CD4-positive, alpha-beta T cell treated with Interleukin-6 for 4 hours (primary cell): ENCODE measurements at regions not wholly inside any gene's neighbourhood (a gene's known extent, or its start where the extent isn't known, plus 50 kb on each side); places are given as distances from the start of the nearest gene placed in this dataset.

Experiments used
- DNase-seq: peaks from one replicate; pipeline ENCODE4 v3.0.0-alpha.2; 2020; ENCODE audit warnings: mixed read lengths

DNA sequence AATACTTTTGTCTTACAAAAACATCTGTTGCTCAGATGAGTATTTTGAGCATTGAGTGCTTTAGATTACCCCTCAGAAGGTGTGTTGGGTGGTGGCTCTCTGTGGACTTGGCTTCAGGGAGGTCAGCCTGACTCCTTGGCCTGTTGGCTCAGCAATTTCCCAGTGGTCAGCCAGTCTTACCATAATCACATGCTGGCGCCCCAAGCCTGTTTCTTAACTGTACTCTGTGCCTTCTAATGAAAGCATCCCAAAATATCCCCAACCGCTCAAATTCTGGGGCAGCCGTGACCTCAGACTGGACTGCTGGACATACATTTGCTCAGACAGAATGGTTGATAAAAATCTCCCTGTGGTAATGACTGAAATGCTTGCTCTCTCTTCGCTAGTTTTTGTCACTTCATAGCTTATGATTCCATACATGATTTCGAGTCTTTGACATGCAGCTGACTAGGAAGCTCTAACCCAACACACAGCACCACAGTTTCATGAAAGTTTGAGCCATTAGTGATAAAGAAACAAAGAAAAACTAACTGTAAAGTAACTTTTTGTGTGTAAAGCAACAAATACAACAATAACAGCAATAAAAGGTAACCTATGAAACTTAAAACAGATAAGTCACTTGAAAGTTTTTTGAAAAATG is 562.2 kb upstream of the MEF2C start:
- DNase-seq, result no peak

DNA sequence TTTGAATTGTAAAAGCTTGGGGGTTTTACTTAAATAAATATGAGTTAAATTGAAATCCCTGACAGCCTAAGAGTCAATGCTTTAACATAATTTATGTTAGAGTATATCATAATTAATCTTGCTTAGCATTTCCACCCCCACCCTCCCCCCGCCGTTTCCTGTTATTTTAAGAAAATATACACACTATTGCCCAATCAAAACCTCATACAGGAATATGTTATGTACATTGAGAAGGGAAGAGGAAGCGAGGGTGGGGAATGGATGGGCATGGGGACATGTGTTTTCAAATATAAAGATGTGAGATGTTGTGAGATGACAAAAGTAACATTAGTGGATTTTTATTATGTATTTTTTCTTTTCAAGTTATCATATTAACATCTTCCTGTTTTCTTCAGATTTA is 561.1 kb upstream of the MEF2C start:
- no peak for DNase-seq

DNA sequence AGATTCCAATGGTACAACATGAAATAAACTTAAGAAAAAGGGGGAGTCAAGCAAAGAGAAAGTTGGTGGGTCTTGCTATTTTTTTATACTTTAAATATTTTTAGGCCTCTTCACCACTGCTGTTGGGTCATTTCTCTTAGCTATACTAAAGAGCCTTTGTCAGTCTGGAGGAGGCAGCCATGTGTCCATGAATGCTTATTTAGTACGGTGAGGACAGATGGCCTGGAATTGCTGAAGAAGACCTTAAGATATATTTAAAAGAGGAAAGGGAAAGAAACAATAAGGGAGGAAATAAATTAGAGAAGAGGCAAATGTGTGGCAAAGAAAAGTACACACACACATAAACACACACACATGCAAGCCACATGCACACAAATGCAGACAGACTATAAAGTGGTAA is 560.5 kb upstream of the MEF2C start:
- DNase-seq, result no peak

DNA sequence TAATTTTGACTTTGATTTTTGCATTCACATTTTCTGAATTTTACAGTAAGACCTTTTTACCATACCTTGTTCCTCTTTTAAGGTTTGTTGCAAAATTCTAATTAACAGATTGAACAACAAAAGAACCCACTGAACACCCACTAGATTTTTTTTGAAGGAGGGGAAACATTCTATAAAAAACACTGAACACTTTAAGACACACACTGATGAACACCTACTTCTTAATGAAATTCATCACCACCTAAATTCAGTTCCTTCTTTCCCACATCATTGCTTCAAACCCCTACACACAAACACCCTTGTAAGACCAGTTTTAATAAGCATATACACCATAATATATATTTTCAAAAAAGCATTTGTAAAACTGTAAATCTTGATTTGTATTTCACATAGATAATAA is 559.0 kb upstream of the MEF2C start:
- DNase-seq, result no peak

DNA sequence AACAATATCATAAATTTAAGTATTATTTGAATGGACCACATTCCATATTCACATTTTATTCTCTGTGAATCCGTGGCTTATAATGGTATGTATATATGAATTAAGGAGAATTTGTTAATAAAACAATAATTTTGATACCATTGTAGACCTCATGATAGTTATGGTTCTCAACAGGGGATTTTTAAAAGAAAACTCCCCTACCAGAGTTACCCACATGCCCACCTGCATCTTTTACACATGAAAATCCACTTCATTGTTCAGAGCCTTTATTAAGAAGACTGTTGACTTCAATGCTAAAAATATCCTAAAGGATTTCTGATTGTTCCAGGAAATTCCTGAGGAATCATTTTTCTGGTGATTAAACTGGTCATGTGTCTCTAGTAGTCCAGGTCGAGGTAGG is 557.7 kb upstream of the MEF2C start:
- DNase-seq, result no peak

DNA sequence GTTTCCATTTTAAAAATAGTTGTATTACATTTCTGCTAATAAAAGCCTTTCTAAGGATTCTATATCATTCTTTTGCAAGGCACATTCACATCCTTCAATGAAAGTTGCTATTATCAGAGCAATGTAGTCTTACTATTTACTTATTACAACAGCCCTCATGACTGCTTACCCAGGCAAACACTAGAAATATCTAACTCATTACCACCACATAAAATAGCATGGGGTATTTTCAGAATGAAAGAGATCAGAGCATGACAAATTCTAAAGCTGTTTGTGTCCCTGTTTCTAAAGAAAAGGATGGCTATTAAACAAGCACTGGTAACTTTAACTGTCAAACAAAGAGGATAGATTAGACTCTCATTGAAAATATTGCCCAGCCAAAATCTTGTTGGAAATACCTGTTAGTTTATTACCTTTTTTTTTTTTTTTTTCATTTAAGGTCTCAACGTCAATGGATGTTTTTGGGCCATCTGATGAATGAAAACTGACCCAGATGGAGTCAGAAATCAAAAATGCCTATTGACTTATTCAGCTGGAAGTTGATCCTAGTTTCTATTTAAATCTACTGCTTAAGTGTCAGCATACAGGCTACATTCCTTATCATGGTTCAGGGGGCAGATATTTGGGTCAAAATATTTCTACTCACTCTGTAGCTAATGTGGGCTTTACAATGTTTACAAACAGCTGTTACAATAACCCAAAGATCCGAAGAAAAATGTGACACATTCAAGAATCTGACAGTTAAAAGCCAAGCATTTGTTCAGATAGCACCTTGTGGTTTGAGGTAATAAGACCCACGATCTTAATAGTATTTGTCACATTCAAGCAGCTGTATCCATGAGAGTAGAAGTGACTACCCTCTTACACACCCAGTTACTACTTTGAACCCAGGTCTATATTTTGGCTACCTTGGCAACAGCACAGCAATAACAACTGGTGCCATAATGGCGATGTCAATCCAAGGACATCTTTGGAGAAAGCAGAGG is 554.8 kb upstream of the MEF2C start:
- no peak for DNase-seq

DNA sequence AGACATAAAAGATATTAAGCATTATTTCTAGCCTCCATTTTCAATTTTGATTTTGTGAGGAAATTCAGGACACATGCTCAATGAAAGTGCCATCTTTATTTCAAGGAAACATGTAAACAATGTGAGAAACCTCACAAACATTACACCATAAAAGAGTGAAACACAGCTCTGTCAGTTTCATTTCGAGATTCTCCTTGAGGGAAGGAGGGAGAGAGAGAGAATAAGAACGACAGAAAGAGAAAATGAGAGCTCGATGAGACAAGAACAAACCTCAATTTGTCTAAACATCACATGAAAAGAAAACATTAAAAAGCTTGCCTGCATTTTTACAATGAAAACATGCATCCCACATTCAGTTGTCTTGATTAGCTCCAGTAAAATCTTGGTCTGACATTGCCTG is 553.5 kb upstream of the MEF2C start:
- DNase-seq, result no peak

DNA sequence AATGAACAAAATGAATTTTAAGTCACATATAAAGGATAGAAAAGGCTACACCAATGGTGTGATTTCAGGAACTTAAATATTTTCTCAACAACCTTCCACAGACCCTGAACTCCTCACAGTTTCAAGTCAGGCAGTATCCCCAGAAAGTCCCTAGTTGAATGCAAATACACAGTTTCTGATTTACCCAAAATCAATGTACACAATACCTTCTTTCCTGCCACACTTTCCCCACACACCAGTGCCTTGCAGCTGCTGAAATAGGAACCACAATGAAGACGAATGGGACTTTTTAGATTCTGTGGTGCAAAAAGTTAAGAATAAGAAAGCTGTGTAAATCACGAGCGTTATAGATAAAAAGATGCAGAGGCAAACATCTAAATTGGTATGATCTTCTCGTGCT is 552.4 kb upstream of the MEF2C start:
- DNase-seq, result no peak

DNA sequence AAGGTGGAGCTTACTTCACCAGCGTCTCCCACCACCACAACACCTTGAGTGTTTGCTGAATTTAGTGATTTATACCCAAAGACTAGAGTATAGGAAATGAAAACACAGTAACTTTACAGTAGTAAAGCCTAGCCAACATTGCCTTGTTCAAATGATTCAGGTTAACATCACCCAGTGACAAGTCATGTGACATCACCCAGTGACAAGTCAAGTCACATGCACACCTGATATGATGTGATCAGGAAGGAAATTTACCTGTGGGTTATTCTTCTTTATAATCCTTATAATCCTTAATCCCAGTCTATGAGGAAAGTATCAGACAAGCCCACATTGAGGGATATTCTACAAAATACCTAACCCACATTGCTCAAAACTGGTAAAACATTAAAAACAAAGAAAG is 545.6 kb upstream of the MEF2C start:
- DNase-seq, result no peak

DNA sequence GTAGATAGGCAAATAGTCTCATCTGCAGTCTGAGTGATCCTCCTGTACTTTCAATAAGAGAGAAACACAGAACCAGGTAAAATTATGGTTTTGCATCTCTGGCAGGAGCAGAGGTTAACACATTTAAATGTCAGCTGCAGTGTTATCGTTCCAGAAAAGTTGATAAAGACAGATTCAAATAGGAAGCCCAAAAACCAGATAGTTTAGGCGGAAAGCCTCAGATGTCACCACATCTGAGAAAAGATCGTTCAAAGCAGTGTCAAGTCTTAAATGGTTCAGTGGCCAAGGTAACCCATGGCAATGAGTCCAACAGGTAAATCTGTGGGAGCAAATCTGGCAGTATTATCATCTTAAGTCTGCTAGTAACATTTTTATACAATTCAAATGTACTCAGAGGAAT is 542.1 kb upstream of the MEF2C start:
- no peak for DNase-seq

DNA sequence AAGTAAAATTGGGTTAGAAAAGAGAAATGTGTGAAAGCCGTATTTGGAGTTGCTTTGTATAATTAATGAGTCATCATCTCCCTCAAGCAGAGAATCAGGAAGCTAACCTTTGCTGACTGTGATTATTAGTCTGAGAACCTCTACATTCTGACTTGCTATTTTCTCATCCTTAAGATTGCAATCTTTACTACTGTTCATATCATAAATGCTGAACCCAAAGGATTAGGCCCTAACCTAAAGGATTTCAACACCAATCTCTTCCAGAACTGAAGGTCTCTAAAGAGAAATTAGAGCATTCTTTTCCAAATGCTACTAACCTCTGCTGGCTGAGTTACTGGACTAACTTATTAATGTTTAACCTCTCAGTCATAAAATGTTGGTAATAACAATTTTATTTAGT is 538.1 kb upstream of the MEF2C start:
- no peak for DNase-seq

DNA sequence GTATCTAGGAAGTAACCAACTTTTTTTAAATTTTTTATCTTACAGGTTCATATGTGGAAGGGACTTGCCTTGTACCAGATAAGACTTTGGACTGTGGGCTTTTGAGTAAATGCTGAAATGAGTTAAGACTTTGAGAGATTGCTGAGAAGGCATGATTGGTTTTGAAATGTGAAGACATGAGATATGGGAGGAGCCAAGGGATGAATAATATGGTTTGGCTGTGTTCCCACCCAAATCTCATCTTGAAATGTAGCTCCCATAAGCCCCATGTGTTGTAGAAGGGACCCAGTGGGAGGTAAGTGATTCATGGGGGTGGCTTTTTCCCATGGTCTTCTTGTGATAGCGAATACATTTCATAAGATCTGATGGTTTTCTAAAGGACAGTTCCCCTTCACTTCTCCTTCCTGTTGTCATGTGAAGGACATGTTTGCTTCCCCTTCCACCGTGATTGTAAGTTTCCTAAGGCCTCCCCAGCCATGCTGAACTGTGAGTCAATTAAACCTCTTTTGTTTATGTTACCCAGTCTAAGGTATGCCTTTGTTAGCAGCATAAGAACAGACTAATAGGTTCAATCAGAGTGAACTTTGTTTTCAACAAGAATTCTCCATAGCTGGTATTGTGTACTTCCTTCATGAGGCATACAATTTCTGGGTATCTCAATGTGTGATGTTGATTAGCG is 535.6 kb upstream of the MEF2C start:
- no peak for DNase-seq

DNA sequence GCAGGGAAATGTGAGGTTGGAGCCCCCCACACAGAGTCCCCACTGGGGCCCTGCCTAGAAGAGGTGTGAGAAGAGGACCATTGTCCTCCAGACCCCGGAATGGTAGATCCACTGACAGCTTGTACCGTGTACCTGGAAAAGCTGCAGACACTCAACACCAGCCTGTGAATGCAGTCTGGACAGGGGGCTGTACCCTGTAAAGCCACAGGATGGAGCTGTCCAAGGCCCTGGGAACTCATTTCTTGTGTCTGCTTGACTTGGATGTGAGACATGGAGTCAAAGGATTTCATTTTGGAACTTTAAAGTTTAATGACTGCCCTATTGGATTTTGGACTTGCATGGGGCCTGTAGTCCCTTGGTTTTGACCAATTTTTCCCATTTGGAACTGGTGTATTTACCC is 535.0 kb upstream of the MEF2C start:
- DNase-seq, result no peak

DNA sequence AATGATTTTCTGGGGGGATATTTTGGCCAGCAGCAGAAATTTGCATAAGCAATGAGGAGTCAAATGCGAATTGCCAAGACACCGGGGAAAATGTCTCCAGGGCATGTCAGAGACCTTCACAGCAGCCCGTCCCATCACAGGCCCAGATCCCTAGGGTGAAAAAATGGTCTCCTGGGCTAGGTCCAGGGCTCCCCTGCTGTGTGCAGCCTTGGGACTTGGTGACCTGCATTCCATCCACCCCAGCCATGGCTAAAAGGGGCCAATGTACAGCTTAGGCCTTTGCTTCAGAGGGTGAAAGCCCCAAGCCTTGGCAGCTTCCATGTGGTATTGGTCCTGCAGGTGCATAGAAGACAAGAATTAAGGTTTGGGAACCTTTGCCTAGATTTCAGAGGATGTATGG is 534.5 kb upstream of the MEF2C start:
- DNase-seq, result no peak

DNA sequence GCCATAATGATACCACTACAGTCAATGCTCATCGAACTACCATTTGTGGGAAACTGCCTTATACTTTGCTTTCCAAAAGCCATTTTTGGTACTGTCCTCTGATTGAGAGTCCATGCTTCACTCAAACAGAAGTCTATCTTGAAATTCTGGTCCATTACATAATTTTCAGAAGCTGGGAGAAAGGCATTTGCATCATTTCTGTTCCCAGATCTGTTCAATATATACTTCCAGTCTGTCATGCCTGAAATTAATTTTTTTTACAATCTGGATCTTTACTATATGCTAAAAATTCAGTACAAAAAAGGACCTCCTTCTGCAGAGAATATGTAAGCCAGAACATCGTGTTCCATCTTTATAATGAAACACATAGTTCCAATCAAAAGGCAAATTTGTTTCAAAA is 528.9 kb upstream of the MEF2C start:
- DNase-seq, result no peak

DNA sequence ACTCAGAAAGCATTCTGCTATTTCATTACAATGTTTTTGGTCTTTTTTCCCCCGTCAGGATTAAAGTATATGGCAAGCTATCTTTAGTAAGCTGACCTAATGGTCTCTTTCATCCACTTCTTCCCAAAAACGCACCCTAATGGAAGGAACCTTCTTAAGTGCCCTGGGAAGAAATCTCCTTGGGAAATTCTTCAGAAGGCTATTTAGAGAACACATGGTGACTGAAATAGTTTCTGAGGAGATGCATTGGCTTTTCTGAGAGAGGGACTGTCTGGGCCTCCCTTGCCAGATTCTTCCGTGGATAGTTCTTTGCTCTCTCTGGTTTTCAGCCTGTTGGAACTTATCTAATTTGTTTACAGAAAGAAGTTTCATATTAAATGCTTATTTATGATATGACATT is 524.1 kb upstream of the MEF2C start:
- DNase-seq, result no peak

DNA sequence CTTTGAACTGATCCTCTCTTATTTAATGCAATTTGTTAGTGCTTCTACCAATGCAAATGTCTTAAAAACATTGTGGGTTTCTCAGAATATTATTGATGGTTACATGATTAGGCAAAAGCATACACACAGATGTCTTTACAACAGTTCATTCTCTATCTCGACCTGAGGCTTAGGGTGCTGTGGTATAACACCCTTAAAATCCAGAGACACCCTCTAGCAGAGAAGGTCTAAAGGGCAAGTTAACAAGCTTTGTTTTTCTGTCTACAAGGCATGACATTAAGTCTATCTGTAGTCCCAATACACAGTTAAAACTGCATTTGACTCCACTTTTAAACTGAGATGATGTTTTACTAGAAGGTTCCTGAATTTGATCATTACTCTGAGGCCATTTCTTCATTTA is 518.7 kb upstream of the MEF2C start:
- DNase-seq, result no peak

DNA sequence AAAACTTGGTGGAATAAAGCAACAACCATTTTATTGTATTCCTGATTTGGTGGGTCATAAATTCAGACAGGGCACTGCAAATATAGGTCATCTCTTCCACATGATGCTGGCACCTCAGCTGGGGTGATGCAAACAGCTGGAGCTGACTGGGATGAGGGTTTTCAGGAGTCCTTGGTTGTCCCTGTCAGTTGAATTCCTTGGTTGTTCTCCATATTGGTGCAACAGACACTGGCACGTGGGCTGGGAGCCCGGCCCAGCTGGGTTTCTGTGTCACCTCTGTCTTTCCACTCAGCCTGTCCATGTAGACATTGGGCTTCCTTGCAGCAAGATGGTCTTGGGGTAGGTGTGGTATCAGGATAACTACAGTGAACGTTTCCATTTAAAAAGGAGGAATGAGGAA is 518.0 kb upstream of the MEF2C start:
- DNase-seq, result no peak

DNA sequence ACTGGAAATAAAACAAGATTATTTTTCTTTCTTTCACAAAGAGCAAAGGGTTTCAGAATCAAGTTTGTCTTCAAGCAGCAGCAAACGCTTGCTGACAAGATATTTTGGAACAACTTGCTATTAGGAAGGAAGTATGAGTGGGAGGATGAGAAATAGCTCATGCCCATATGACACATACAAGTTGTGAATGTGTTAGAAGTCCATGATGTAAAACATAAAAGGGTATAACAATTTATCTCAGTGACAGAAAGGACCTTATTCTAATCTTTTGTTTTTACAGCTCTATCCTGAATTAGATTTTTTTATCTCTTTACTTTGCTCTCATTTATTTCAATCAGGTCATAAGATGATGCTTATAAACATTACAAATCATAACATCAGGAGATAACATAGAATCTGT is 516.6 kb upstream of the MEF2C start:
- DNase-seq, result no peak

DNA sequence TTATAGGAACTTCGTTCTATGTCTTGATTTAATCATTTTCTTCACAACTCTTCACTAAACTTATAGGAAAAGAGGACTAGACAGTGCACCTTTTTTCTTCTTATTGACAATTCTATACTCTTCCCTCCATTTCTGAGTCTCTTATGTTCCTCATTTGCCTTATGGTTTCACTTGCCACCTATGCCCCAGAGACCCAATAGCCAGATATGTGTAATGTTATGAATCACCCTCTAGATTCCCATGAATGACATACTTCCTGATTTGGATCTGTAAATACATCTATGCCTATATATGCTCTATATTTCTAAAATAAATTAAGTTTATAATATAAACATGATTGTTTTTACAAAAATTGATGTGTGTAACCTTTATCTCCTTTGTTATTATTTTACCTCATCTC is 514.1 kb upstream of the MEF2C start:
- DNase-seq, result no peak

DNA sequence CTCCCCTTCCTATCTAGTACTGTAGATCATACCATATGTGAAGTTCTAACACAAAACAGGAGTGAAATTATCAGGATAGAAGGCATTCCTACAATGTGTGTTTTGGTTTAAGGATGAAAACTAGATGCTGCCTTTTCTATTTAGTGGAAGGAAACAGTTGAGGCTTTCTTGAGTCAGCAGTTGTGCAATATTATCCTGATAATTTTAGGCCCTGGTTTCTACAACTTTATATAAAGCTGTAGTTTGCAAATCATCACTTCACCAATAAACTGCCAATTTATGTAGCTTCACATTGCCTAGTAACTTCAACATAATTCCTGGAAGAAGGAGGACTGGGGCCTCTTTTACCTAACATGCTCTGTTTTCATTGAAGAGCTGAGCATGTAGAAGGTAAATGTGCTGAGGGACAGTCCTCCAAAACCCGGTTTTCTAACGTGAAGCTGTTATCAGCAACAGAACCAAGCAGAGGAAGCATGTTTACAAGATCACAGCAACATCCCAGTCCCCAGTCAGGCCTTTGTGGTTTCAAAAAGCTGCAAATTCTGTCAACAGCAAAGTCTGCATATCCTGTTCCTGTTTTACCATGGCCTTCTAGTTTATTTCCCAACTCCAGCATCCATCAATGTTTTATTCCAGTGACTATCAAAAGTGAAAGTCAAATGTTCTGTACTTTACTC is 513.4 kb upstream of the MEF2C start:
- no peak for DNase-seq

DNA sequence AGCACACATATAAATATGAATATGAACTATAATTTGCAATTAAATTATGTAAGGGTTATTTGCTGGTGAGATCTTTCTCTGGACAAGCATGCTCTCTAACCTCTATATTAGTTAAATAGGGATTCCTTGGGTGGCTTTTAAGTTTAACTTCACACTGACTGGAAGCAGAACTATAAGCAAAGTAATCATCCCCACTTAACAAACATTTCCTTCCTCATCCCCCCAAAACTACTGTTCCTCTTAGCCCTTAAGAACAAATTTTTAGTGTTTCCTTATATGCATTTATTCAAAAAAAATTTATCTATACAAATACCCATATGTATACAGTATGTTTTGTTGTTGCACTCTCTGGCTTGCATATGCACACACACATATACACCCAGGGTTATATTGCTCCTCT is 512.1 kb upstream of the MEF2C start:
- no peak for DNase-seq

DNA sequence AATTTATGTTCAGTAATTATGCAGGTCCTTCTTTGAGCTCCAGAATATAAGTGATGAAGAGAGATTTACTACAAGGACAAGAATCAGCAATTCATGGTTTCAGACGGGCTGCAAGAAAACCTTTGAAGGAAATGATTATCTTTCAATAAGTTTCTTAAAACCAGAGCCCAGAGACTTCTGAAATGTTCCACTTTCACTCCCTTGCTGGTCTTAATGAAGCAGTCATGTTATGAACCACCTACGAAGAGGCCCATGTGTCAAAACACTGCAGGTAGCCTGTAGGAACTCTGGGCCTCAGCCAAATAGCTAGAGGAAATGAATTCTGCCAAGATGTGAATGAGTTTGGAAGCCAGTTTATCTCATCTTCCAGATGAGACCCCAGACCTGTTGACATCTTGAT is 505.9 kb upstream of the MEF2C start:
- DNase-seq, result no peak
